K562 (cell line): ENCODE measurements at regions not wholly inside any gene's neighbourhood (a gene's known extent, or its start where the extent isn't known, plus 50 kb on each side); places are given as distances from the start of the nearest gene placed in this dataset.

ENCODE experiments used
- ATAC-seq: fragments of 200-7000 bp; cut with Tn5 transposase; 3 replicates; pipeline ENCODE4 v1.9.1; 2020; ENCODE audit warnings: moderate library complexity
- BruUV-seq: library from RNA; stranded (reverse); fragments of 400-500 nt; replicated peaks from 2 replicates; lab custom pipeline; 2021; lab: Mats Ljungman, UMichigan
- CTCF ChIA-PET: fragments of 300-600 bp; formaldehyde crosslinking; extraction: SDS; loops from one replicate; lab custom pipeline; 2021; ENCODE audit warnings: low intra/inter-chr PET ratio; lab: Yijun Ruan, JAX
- POLR2A ChIA-PET: fragments of 300-600, 350-650 bp; sonication (Branson Sonifier 250); formaldehyde crosslinking; extraction: SDS; loops from one replicate; lab custom pipeline; 2021; ENCODE audit warnings: antibody characterized with exemption, inconsistent platforms; lab: Yijun Ruan, JAX
- DNase-seq, 4 experiments: peaks; one replicate each; pipeline versions ENCODE4 v3.0.0 to v3.0.0-alpha.2; 2011 to 2018; ENCODE audit warnings: low spot score in 3 of 4, mixed read lengths in 3 of 4; ENCODE audit errors: extremely low read depth in 1 of 4
- FAIRE-seq: peaks from 2 replicates; lab custom pipeline; 2011; peaks lifted over from hg19 to GRCh38; lab: Jason Lieb, UNC
- H2AFZ ChIP-seq: 2 replicates; pipeline ENCODE4 v1.6.0; 2011; ENCODE audit warnings: low read depth, low read length, control low read depth, inconsistent platforms
- H3K27ac ChIP-seq: fragments of 200-600 bp; 3 replicates; pipeline ENCODE4 v1.8.0; 2011; ENCODE audit warnings: low read depth, mild to moderate bottlenecking, control low read depth, inconsistent platforms, low read length, moderate library complexity, mixed read lengths; ENCODE audit errors: extremely low read depth
- H3K27me3 ChIP-seq, 2 experiments: fragments of 300-600 bp in 1 of 2; 2 replicates in 1 of 2; 3 replicates in 1 of 2; pipeline versions ENCODE4 v1.6.0 to v1.8.0; 2011; ENCODE audit warnings: inconsistent platforms in 2 of 2, low read length in 2 of 2, mild to moderate bottlenecking in 1 of 2, mixed read lengths in 1 of 2, moderate library complexity in 1 of 2; ENCODE audit not compliant: control insufficient read depth in 2 of 2, insufficient read depth in 2 of 2
- H3K36me3 ChIP-seq: fragments of 300-600 bp; 3 replicates; pipeline ENCODE4 v1.8.0; 2011; ENCODE audit warnings: mild to moderate bottlenecking, low read length, inconsistent platforms; ENCODE audit not compliant: control insufficient read depth, insufficient read depth
- H3K4me1 ChIP-seq, 2 experiments: fragments of 200-600 bp in 1 of 2; replicated peaks in 1 of 2; 2 replicates in 1 of 2; 3 replicates in 1 of 2; pipeline versions ENCODE4 v1.5.1 to v1.8.0; 2011; ENCODE audit warnings: inconsistent platforms in 2 of 2, low read length in 2 of 2, mild to moderate bottlenecking in 1 of 2, mixed read lengths in 1 of 2, moderate library complexity in 1 of 2; ENCODE audit not compliant: control insufficient read depth in 2 of 2, insufficient read depth in 2 of 2
- H3K4me2 ChIP-seq: 2 replicates; pipeline ENCODE4 v1.6.1; 2011; ENCODE audit warnings: low read length, control low read depth, inconsistent platforms, mixed read lengths; ENCODE audit not compliant: insufficient read depth
- H3K4me3 ChIP-seq: fragments of 200-600 bp; sonication (generic), shearing (Covaris generic); 2 replicates; pipeline ENCODE4 v1.5.1; 2016; ENCODE audit warnings: control low read depth, inconsistent platforms
- H3K79me2 ChIP-seq: fragments of 200-600 bp; 3 replicates; pipeline ENCODE4 v1.8.0; 2011; ENCODE audit warnings: low read length, inconsistent platforms; ENCODE audit not compliant: control insufficient read depth, insufficient read depth
- H3K9ac ChIP-seq, 2 experiments: 2 replicates each; pipeline versions ENCODE4 v1.6.0 to v1.6.1; 2011; ENCODE audit warnings: low read depth in 2 of 2, low read length in 2 of 2, control low read depth in 1 of 2, inconsistent platforms in 1 of 2, mild to moderate bottlenecking in 1 of 2, mixed read lengths in 1 of 2; ENCODE audit not compliant: insufficient read depth in 1 of 2
- H3K9me1 ChIP-seq: one replicate; pipeline ENCODE4 v1.6.0; 2011; ENCODE audit warnings: inconsistent platforms, mild to moderate bottlenecking, low read length, moderate library complexity; ENCODE audit not compliant: control insufficient read depth, insufficient read depth
- H3K9me3 ChIP-seq: replicated peaks from 2 replicates; pipeline ENCODE4 v1.5.1; 2011; ENCODE audit warnings: low read depth, low read length, inconsistent platforms; ENCODE audit not compliant: control insufficient read depth, insufficient read depth
- H4K20me1 ChIP-seq: replicated peaks from 2 replicates; pipeline ENCODE4 v1.6.1; 2011; ENCODE audit warnings: low read length, inconsistent platforms, mixed read lengths; ENCODE audit not compliant: control insufficient read depth, insufficient read depth
- EP300 ChIP-seq: IDR thresholded peaks from 2 replicates; pipeline ENCODE4 v1.6.1; 2012; ENCODE audit warnings: low read length, improper control_type of control experiment
- ETV6 ChIP-seq, 3 experiments: fragments of 150-350 bp in 1 of 3; sonication (generic) in 1 of 3; formaldehyde crosslinking in 1 of 3; IDR thresholded peaks; 2 replicates each; pipeline versions ENCODE4 v1.6.1 to v1.8.0; 2014 to 2022; ENCODE audit warnings: borderline replicate concordance in 2 of 3, low read depth in 2 of 3, antibody characterized with exemption in 1 of 3, low read length in 1 of 3, mild to moderate bottlenecking in 1 of 3, missing genetic modification reagents in 1 of 3
- ZNF395 ChIP-seq: fragments of 200-800 bp; sonication (Bioruptor generic); IDR thresholded peaks from 2 replicates; pipeline ENCODE4 v1.6.1; 2017; ENCODE audit warnings: missing genetic modification characterization, missing compliant biosample characterization
- WGBS: fragments of 100-300 bp; shearing (Covaris generic); methylation state at CpG from one replicate; pipeline ENCODE4 v1.1.6; 2016; ENCODE audit warnings: low coverage, mixed read lengths; ENCODE audit not compliant: insufficient coverage; ENCODE audit errors: missing lambda C conversion rate; 5-methylcytosine and 5-hydroxymethylcytosine counted together
- in situ Hi-C: fragments of 300-500 bp; cut with MboI; formaldehyde crosslinking; loops from 4 replicates; pipeline ENCODE4 v1.15.0; 2018; ENCODE audit warnings: inconsistent platforms, mixed read lengths
- intact Hi-C: fragments of 100-400 bp; cut with micrococcal nuclease; formaldehyde crosslinking; loops from 2 replicates; pipeline ENCODE4 v1.14.2; 2022
- TF ChIP-seq, protein P1 (sequence below): IDR thresholded peaks from 2 replicates; pipeline ENCODE4 v1.6.1; 2014; ENCODE audit warnings: antibody characterized with exemption
- TF ChIP-seq, protein P2 (sequence below): sonication (generic); formaldehyde crosslinking; IDR thresholded peaks from 2 replicates; pipeline ENCODE4 v1.9.0; 2022; ENCODE audit warnings: mild to moderate bottlenecking, missing genetic modification reagents

DNA sequence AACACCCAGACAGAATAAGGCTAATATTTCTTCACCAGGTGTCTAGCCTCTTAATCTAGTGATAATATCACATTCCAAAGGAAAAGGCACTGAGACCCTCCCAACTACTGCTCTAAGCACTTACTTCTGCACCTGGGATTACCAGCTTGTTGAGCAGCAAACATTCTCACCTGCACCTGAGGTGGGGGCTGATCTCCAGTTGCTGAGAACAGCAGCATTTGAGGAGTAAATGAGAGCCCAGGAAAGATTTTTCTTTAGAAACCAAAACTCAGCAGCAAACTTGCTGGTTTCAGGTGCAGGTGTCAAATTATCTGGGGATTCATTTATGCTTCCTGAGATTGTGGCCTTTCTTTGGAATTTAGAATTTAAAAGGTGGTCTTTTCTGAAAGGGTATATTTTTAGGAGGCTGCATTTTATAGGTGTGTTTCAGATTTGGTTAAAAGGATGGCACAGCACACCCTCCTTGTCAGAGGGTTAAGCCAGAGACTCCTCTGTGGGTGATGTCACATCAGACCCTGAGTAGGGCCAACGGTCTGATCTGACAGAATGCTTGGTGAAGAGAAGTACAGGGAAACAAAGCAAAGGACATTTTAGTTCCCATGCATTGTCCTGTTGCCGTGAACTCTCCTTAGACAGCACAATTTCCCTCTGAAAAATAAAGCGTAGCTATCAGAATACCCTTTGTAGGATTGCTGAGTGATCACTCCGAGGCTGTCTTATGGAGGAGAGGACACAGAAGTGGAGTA lies 411.0 kb upstream of the ATP11B start (continued):
- TF ChIP-seq, protein P1, sequence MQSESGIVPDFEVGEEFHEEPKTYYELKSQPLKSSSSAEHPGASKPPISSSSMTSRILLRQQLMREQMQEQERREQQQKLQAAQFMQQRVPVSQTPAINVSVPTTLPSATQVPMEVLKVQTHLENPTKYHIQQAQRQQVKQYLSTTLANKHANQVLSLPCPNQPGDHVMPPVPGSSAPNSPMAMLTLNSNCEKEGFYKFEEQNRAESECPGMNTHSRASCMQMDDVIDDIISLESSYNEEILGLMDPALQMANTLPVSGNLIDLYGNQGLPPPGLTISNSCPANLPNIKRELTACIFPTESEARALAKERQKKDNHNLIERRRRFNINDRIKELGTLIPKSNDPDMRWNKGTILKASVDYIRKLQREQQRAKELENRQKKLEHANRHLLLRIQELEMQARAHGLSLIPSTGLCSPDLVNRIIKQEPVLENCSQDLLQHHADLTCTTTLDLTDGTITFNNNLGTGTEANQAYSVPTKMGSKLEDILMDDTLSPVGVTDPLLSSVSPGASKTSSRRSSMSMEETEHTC: no peak
- TF ChIP-seq, protein P2, sequence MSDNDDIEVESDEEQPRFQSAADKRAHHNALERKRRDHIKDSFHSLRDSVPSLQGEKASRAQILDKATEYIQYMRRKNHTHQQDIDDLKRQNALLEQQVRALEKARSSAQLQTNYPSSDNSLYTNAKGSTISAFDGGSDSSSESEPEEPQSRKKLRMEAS: no peak
- TF ChIP-seq, all 486 proteins: peak for 0

GRCh38 chr3:182384221-182384620 lies 409.1 kb upstream of the ATP11B start:
- no peak overlapping the region for H3K4me3 ChIP-seq
- no peaks in the 10 kb centered on the region for H3K79me2 ChIP-seq
- peak overlapping the region; percentile 43; the same call in 1 of the 2 replicates for H3K4me2 ChIP-seq
- H3K36me3 ChIP-seq: no peaks in the 10 kb centered on the region
- DNase-seq (peak in 1 of 4 experiments; percentile 13), ATAC-seq (peak; percentile 55), FAIRE-seq (peak; percentile 6)
- in situ Hi-C loops (no loop called here), intact Hi-C loops (no loop called here)
- H3K27ac ChIP-seq: peak overlapping the region; percentile 23; the same call in 2 of the 3 replicates
- ChIA-PET CTCF (no interaction called here), POLR2A (interaction anchor here (0.9 kb wide), 1 partner anchor 8 kb away, joined by 4 read pairs; no protein-coding TSS in a partner anchor)
- peaks cover 0 to 7% of the 10 kb centered on the region in 2 experiments; a peak in 3 of 5 replicates for H3K4me1 ChIP-seq
- no peaks in the 10 kb centered on the region for H4K20me1 ChIP-seq
- peak overlapping the region; percentile 86 for H2AFZ ChIP-seq
- H3K9me1 ChIP-seq: no peaks in the 10 kb centered on the region
- H3K9ac ChIP-seq: no peak overlapping the region
- no TSS peak for BruUV-seq
- 7% methylated on average over 5 of the region's 5 CpGs for WGBS
- no peaks in the 10 kb centered on the region for H3K27me3 ChIP-seq
- H3K9me3 ChIP-seq: no peaks in the 10 kb centered on the region
- TF ChIP-seq EP300 (no peak), ETV6 (IDR thresholded peaks at IDR 0.05; ENCODE audit: borderline replicate concordance in 1 of 2, low read depth in 2 of 2, low read length in 1 of 2) (no peak), ETV6 (CRISPR knock-in tag; IDR thresholded peaks at IDR 0.05; ENCODE audit: borderline replicate concordance) (no peak), ZNF395 (CRISPR knock-in tag) (no peak)
